ENCODE measurements at regions not wholly inside any gene's neighbourhood (a gene's known extent, or its start where the extent isn't known, plus 50 kb on each side); places are given as distances from the start of the nearest gene placed in this dataset.
A peak's percentile ranks its signal among the peaks of the same experiment; 100 is the strongest.

DNA sequence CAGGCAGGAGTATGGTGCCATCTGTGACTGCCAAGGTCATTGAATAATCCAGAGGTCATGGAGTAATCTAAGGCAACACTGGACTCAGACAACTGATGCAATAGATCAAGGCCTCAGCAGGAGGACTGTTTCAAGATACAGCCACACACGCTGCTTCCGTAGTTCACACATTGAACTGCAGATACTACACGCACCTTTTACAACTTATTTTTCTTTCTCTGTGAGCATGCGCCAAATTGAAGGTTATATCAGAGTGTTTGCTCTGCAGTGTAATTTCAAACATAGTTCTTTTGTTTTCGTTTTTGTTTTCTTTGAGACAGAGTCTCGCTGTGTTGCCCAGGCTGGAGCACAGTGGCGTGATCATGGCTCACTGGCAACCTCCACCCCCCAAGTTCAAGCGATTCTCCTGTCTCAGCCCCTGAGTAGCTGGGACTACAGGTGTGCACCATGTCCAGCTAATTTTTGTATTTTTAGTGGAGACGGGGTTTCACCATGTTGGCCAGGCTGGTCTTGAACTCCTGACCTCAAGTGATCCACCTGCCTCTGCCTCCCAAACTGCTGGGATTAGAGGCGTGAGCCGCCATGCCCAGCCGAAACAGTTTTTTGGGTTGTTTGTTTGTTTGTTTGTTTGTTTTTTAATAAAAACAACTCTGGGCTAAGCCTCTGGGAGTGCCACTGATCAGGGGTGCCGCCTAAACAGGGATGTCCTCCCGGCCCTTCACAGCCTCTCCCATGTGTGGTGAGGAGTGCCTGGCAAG lies 96.6 kb upstream of the NAA20 start (continued):
- TF ChIP-seq ELF4 (CRISPR knock-in tag; IDR thresholded peaks at IDR 0.05; ENCODE audit: borderline replicate concordance) = no peak
- no peak for TF ChIP-seq XRCC5 (optimal IDR thresholded peaks at IDR 0.05; ENCODE audit: low read length)
- TF ChIP-seq, protein P1, sequence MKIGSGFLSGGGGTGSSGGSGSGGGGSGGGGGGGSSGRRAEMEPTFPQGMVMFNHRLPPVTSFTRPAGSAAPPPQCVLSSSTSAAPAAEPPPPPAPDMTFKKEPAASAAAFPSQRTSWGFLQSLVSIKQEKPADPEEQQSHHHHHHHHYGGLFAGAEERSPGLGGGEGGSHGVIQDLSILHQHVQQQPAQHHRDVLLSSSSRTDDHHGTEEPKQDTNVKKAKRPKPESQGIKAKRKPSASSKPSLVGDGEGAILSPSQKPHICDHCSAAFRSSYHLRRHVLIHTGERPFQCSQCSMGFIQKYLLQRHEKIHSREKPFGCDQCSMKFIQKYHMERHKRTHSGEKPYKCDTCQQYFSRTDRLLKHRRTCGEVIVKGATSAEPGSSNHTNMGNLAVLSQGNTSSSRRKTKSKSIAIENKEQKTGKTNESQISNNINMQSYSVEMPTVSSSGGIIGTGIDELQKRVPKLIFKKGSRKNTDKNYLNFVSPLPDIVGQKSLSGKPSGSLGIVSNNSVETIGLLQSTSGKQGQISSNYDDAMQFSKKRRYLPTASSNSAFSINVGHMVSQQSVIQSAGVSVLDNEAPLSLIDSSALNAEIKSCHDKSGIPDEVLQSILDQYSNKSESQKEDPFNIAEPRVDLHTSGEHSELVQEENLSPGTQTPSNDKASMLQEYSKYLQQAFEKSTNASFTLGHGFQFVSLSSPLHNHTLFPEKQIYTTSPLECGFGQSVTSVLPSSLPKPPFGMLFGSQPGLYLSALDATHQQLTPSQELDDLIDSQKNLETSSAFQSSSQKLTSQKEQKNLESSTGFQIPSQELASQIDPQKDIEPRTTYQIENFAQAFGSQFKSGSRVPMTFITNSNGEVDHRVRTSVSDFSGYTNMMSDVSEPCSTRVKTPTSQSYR (CRISPR knock-in tag; IDR thresholded peaks at IDR 0.05; ENCODE audit: borderline replicate concordance) = peak; percentile 44; the same call in 1 of the 2 replicates
- TF ChIP-seq LCORL (IDR thresholded peaks at IDR 0.05) = peak; percentile 16; the same call in 1 of the 2 replicates
- peak; percentile 83 for TF ChIP-seq LCORL (CRISPR knock-in tag; IDR thresholded peaks at IDR 0.05)
- TF ChIP-seq, protein P2, sequence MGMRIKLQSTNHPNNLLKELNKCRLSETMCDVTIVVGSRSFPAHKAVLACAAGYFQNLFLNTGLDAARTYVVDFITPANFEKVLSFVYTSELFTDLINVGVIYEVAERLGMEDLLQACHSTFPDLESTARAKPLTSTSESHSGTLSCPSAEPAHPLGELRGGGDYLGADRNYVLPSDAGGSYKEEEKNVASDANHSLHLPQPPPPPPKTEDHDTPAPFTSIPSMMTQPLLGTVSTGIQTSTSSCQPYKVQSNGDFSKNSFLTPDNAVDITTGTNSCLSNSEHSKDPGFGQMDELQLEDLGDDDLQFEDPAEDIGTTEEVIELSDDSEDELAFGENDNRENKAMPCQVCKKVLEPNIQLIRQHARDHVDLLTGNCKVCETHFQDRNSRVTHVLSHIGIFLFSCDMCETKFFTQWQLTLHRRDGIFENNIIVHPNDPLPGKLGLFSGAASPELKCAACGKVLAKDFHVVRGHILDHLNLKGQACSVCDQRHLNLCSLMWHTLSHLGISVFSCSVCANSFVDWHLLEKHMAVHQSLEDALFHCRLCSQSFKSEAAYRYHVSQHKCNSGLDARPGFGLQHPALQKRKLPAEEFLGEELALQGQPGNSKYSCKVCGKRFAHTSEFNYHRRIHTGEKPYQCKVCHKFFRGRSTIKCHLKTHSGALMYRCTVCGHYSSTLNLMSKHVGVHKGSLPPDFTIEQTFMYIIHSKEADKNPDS (CRISPR knock-in tag; IDR thresholded peaks at IDR 0.05) = peak; percentile 100
- TF ChIP-seq HMGA1 (CRISPR knock-in tag; conservative IDR thresholded peaks at IDR 0.05) = no peak
- TF ChIP-seq SIX4 (CRISPR knock-in tag; IDR thresholded peaks at IDR 0.05) = peak; percentile 67; the same call in 1 of the 2 replicates
- TF ChIP-seq ZNF207 (IDR thresholded peaks at IDR 0.05; ENCODE audit: borderline replicate concordance) = no peak
- TF ChIP-seq PHF5A (CRISPR knock-in tag; IDR thresholded peaks at IDR 0.05; ENCODE audit: low read depth, unreplicated experiment) = peak; percentile 71
- TF ChIP-seq FOSL1 (CRISPR knock-in tag; IDR thresholded peaks at IDR 0.05; ENCODE audit: borderline replicate concordance) = no peak
- TF ChIP-seq TRIM24 (CRISPR knock-in tag; IDR thresholded peaks at IDR 0.05) = peak; percentile 95
- TF ChIP-seq, protein P3, sequence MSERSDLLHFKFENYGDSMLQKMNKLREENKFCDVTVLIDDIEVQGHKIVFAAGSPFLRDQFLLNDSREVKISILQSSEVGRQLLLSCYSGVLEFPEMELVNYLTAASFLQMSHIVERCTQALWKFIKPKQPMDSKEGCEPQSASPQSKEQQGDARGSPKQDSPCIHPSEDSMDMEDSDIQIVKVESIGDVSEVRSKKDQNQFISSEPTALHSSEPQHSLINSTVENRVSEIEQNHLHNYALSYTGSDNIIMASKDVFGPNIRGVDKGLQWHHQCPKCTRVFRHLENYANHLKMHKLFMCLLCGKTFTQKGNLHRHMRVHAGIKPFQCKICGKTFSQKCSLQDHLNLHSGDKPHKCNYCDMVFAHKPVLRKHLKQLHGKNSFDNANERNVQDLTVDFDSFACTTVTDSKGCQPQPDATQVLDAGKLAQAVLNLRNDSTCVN (CRISPR knock-in tag; IDR thresholded peaks at IDR 0.05; ENCODE audit: borderline replicate concordance) = peak; percentile 60; the same call in 1 of the 2 replicates
- no peak for TF ChIP-seq IRX3 (CRISPR knock-in tag; IDR thresholded peaks at IDR 0.05; ENCODE audit: borderline replicate concordance, low read depth)
- TF ChIP-seq, protein P4, sequence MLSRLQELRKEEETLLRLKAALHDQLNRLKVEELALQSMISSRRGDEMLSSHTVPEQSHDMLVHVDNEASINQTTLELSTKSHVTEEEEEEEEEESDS (CRISPR knock-in tag; IDR thresholded peaks at IDR 0.05; ENCODE audit: borderline replicate concordance) = no peak
- TF ChIP-seq SP4 (CRISPR knock-in tag; IDR thresholded peaks at IDR 0.05) = no peak
- no peak for TF ChIP-seq ZFP36L2 (CRISPR knock-in tag; IDR thresholded peaks at IDR 0.05)
- TF ChIP-seq YY1 (IDR thresholded peaks at IDR 0.05; ENCODE audit: insufficient read depth, insufficient replicate concordance, low read depth, low read length) = no peak
- TF ChIP-seq, protein P5, sequence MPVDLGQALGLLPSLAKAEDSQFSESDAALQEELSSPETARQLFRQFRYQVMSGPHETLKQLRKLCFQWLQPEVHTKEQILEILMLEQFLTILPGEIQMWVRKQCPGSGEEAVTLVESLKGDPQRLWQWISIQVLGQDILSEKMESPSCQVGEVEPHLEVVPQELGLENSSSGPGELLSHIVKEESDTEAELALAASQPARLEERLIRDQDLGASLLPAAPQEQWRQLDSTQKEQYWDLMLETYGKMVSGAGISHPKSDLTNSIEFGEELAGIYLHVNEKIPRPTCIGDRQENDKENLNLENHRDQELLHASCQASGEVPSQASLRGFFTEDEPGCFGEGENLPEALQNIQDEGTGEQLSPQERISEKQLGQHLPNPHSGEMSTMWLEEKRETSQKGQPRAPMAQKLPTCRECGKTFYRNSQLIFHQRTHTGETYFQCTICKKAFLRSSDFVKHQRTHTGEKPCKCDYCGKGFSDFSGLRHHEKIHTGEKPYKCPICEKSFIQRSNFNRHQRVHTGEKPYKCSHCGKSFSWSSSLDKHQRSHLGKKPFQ (CRISPR knock-in tag; IDR thresholded peaks at IDR 0.05; ENCODE audit: insufficient replicate concordance) = peak; percentile 94
- peak; percentile 49; the same call in 1 of the 2 replicates for TF ChIP-seq GABPB1 (CRISPR knock-in tag; IDR thresholded peaks at IDR 0.05)

All from HepG2 (cell line).